Ovary (tissue), 3 donors: ENCODE measurements at regions not wholly inside any gene's neighbourhood (a gene's known extent, or its start where the extent isn't known, plus 50 kb on each side); places are given as distances from the start of the nearest gene placed in this dataset.

Experiments
- EP300 ChIP-seq: sonication (generic); formaldehyde crosslinking; IDR thresholded peaks from one replicate; pipeline ENCODE4 v1.6.1; 2017; ENCODE audit warnings: antibody characterized with exemption
- POLR2A ChIP-seq: fragments of 450-650 bp; IDR thresholded peaks from one replicate; pipeline ENCODE4 v1.6.1; 2017; ENCODE audit warnings: antibody characterized with exemption, mild to moderate bottlenecking, moderate library complexity
- TF ChIP-seq, protein P1 (sequence below), 3 donors: fragments of 450-650 bp in 2 of 3; fragments of 200-600 bp in 1 of 3; IDR thresholded peaks; one replicate each; pipeline versions ENCODE4 v1.5.1 to v1.8.0; 2016 to 2022; ENCODE audit warnings: antibody characterized with exemption in 3 of 3, mild to moderate bottlenecking in 1 of 3
- donor health status: DM: no; HTN: no; CAD: no.

DNA sequence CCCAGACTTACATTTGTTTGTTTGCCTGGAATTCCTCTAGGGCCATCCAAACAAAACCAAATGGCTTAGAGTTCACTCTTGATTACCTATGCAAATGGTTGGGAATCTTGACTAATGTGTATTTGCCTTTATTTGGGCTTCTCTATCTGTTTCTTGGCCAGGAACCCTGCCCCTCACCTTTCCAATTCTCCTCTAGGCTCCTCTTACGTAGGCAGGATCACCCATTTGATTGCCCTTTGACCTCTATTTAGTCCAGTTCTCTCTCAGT, 123.0 kb upstream of the DYRK2 start:
- TF ChIP-seq POLR2A (no peak), EP300 (no peak)
- TF ChIP-seq, protein P1, sequence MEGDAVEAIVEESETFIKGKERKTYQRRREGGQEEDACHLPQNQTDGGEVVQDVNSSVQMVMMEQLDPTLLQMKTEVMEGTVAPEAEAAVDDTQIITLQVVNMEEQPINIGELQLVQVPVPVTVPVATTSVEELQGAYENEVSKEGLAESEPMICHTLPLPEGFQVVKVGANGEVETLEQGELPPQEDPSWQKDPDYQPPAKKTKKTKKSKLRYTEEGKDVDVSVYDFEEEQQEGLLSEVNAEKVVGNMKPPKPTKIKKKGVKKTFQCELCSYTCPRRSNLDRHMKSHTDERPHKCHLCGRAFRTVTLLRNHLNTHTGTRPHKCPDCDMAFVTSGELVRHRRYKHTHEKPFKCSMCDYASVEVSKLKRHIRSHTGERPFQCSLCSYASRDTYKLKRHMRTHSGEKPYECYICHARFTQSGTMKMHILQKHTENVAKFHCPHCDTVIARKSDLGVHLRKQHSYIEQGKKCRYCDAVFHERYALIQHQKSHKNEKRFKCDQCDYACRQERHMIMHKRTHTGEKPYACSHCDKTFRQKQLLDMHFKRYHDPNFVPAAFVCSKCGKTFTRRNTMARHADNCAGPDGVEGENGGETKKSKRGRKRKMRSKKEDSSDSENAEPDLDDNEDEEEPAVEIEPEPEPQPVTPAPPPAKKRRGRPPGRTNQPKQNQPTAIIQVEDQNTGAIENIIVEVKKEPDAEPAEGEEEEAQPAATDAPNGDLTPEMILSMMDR (IDR thresholded peaks at IDR 0.05): no peak
